Fibroblast of skin of right biceps (primary cell): ENCODE measurements at regions not wholly inside any gene's neighbourhood (a gene's known extent, or its start where the extent isn't known, plus 50 kb on each side); places are given as distances from the start of the nearest gene placed in this dataset.
"Not testable (repeated sequence)": the region's sequence is repeated elsewhere in the genome, so short reads cannot be mapped to it uniquely, and the experiment has no call there.

ENCODE experiments used
- DNase-seq: peaks from one replicate; pipeline ENCODE4 v3.0.0-alpha.2; 2013

GRCh38 chr18:70640336-70640887 lies 351.6 kb downstream of the SOCS6 start:
- DNase-seq: no peak

DNA sequence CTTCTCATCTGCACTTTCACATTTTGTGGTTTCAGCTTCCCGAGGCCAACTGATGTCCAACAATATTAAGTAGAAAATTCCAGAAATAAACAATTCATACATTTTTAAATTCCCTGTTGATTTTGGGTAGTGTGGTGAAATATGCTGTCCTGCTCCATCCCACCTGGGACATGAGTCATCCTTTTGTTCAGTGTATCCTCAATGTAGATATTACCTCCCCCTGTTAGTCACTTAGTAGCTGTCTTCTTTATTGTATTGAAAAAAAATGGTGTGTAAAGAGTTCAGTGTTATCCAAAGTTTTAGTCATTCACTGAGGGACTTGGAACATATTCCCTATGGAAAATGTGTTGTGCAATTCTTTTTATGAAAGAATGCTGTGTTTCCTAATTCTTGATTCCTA lies 348.1 kb downstream of the SOCS6 start:
- DNase-seq: peak; percentile 75

DNA sequence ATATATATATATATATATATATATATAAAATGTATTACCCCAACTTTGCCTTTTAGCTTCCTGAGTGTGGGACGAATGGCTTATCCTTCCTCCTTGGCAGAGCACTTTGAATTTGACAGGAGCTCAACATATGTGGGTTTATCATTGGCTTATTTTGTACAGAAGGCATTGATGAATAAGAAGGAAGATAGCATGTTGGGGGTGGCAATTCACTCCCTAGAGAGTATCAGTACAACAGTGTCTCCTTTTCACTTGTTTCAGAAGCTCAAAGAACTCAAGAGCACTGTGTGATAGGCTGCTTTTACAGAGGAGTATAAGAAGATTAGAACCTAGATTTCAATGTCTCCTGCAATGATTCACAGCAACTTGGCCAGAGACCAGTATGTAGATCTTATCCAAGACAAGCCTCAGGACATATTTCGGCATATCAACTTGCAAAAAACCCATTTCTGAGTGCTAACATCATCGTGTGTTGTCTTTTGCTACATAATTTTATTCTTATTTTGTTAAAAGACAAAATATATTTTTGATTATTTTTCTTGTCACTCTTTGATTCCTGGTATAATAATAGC lies 345.8 kb downstream of the SOCS6 start:
- DNase-seq: peak; percentile 50

GRCh38 chr18:70627182-70627802 lies 338.4 kb downstream of the SOCS6 start:
- DNase-seq: no peak

DNA sequence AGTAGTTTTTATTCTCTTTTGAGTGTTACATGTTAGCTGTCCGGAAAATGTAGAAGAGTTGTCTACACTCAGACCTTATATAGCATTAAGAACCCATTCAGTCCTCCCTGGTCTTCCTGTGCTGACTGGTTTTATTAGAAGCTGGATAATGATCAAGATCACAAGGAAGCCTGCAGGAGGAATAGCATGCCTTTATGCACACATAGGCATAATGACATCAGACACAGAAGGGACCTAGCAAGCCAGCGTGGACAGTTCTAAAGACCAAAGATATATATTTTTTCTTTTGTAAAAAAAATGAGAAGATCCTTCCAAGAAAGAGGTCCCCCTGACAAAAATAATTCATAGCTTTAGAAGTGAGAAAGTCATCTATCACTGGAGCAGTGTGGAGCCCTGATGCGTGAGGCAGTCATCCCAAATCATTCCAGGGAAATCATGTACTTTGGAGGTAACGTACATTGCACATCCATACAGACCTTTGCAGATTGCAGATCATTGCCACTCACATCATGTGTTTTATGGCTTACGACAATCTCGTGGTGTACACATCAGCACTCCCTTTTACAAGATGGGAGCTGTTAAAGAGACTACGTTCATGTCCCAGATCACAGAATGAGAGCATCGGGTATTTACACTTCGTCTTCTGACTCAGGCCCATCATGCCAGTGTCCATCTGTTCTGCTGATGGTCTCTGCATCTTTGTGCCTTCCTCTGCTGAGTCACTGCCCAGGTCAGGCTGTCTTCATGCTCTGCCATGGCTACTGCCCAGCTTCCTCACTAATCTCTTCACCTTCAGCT lies 334.0 kb downstream of the SOCS6 start:
- no peak for DNase-seq

- no peak for DNase-seq
Observed at GRCh38 chr18:70621710-70622109, 332.9 kb downstream of the SOCS6 start.

- DNase-seq: no peak
Observed at GRCh38 chr18:70620837-70621612, 332.2 kb downstream of the SOCS6 start.

GRCh38 chr18:70617020-70617763 lies 328.3 kb downstream of the SOCS6 start:
- DNase-seq: no peak

GRCh38 chr18:70600225-70600925 lies 311.5 kb downstream of the SOCS6 start:
- DNase-seq: no peak

GRCh38 chr18:70598406-70598805 lies 309.6 kb downstream of the SOCS6 start:
- no peak for DNase-seq

DNA sequence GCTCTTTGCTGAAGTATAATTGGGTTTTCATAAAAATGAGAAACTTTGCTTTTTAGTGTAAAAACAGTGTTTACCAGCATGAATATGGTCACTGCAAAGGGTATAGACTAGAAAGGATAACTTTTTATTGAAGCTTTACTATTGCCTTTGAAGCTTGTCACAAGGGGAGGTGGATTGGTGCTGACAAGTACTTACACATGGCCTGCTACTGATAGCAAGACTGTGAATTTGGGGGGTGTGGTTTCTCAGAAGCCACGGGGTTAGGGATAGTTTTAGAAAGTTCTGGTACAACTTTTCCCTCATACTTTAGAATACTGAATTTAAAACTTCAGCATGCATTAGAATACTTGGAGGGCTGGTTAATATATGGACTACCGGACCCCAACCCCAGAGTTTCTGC lies 294.1 kb downstream of the SOCS6 start:
- DNase-seq: no peak

- no peak for DNase-seq
Observed at GRCh38 chr18:70578480-70578879, 289.6 kb downstream of the SOCS6 start.

DNA sequence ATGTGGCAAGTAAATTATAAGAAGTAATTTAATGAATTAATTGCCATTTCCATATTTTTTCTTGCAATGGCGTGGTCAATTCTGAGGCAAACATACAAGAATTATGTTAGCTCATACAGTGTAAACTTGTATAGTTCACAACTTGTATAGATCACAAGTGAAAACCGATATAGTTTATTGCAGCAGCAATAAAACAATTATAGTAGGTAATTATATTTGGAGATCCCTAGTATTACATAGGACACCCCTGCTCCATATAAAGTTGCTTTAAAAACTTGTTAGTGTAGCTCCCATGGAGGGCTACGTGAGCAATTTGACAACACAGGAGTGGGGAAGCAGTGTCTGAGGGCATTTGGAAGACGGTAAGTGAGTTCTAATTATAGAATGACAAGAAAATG lies 288.2 kb downstream of the SOCS6 start:
- no peak for DNase-seq

GRCh38 chr18:70576276-70577022 lies 287.6 kb downstream of the SOCS6 start:
- no peak for DNase-seq

DNA sequence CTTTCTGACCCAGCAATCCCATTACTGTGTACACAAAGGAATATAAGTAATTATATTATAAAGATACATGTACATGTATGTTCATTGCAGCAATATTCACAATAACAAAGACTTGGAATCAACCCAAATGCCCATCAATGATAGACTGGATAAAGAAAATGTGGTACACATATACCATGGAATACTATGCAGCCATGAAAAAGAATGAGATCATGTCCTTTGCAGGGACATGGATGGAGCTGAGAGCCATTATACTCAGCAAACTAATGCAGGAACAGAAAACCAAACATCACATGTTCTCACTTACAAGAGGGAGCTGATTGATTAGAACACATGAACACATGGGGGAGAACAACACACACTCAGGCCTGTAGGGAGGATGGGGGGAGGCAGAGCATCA lies 286.1 kb downstream of the SOCS6 start:
- DNase-seq: not testable (repeated sequence)

GRCh38 chr18:70569647-70570046 lies 280.8 kb downstream of the SOCS6 start:
- DNase-seq: not testable (repeated sequence)

- DNase-seq: no peak
Observed at GRCh38 chr18:70559446-70559845, 270.6 kb downstream of the SOCS6 start.

- DNase-seq: no peak
Observed at GRCh38 chr18:70558371-70558770, 269.5 kb downstream of the SOCS6 start.

- no peak for DNase-seq
Observed at GRCh38 chr18:70554854-70555445, 266.1 kb downstream of the SOCS6 start.

DNA sequence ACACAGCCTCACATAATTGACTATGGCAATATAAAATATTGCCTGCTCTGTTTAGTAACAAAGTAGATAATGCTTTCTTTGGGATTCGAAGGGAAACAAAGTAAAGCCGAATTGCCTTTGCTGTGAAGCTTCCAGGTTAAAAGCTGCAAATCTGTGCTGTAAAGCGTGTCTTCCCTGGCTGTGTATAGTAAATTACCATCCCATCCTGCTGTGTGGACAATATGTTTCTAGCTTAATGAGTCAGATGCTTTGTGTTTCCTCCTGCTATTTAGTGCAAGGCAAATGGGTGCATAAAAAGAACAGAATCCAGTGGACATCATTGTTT lies 265.1 kb downstream of the SOCS6 start:
- DNase-seq: no peak
